ENCODE measurements at regions not wholly inside any gene's neighbourhood (a gene's known extent, or its start where the extent isn't known, plus 50 kb on each side); places are given as distances from the start of the nearest gene placed in this dataset.

DNA sequence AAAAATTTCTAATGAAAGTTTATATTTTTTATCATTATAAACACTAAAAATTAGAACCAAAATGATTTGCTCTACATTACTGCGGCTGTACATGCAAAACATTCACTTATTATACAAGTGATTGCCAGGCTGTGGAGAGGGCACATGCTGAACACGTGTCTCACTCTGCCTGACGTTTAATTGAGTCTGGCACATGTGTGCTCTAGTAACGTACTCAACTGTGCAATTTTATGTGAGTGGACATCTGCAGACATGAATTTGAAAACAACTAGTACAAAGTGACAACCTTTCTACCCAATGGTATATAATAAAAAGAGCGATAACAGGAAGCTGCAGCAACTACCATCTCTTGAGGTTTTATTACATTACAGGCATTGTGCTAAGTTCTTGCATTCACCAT, 341.4 kb downstream of the KLF12 start:
- Histone ChIP-seq H3K27me3 (ENCODE audit: control insufficient read depth, insufficient read depth, low read length) (no peaks in the 10 kb centered on the region), H3K4me1 (ENCODE audit: control insufficient read depth, insufficient read depth, low read length) (no peaks in the 10 kb centered on the region), H3K4me3 (ENCODE audit: low read length) (no peak overlapping the region), H3K36me3 (ENCODE audit: control insufficient read depth, insufficient read depth, low read length) (no peaks in the 10 kb centered on the region), H3K27ac (ENCODE audit: low read length) (no peak overlapping the region), H3K9me3 (ENCODE audit: control insufficient read depth, low read depth, low read length) (no peaks in the 10 kb centered on the region)
- no peak for DNase-seq
- 100% methylated on average over 1 of the region's 5 CpGs for WGBS (ENCODE audit: insufficient coverage, low lambda C conversion rate)

DNA sequence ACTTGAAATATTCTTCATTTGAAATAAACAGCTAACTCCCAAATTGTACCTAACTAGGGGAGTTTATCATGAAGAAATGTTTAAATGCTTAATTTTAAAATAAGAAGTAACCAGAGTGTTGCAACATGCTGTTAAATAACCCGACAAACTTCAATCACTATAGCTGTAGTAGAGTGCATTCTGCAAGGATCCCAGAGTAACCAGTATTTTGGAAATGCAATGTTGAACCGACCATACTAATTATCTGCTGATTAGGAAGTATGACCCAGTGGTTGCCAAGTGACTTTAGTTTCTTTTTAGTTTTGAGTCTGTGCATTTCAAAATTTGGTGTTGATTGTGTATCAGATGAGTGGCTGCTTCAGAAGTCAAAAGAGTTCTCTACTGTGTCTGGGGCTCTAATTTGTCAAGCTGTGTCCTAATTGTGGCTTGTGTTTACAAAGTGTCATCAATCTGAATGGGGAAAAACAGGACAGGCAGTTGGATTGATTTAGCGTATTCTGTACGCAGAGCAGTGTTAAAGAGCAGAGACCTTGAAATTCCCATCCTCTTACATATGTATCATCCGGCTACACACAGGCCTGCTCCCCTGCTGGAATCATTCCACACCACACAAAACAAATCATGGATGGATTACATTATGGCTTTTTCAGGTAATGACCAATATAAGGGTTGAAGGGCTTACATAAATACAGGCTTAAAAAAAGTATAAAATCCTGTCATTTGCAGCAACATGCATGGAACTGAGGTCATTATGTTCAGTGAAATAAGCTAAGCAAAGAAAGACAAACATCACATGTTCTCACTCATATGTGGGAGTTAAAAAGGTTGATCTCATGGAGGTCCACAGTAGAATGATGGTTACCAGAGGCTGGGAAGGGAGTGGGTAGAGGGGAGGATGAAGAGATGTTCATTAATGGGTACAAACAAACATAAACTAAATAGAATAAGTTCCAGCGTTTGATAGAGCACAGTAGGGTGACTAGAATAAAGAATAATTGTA, 351.5 kb downstream of the KLF12 start:
- Histone ChIP-seq H3K36me3 (ENCODE audit: control insufficient read depth, insufficient read depth, low read length) (no peaks in the 10 kb centered on the region), H3K9me3 (ENCODE audit: control insufficient read depth, low read depth, low read length) (no peaks in the 10 kb centered on the region), H3K4me3 (ENCODE audit: low read length) (no peak overlapping the region), H3K27me3 (ENCODE audit: control insufficient read depth, insufficient read depth, low read length) (no peaks in the 10 kb centered on the region), H3K27ac (ENCODE audit: low read length) (no peak overlapping the region), H3K4me1 (ENCODE audit: control insufficient read depth, insufficient read depth, low read length) (no peaks in the 10 kb centered on the region)
- DNase-seq = no peak
- 100% methylated on average over 2 of the region's 6 CpGs for WGBS (ENCODE audit: insufficient coverage, low lambda C conversion rate)

DNA sequence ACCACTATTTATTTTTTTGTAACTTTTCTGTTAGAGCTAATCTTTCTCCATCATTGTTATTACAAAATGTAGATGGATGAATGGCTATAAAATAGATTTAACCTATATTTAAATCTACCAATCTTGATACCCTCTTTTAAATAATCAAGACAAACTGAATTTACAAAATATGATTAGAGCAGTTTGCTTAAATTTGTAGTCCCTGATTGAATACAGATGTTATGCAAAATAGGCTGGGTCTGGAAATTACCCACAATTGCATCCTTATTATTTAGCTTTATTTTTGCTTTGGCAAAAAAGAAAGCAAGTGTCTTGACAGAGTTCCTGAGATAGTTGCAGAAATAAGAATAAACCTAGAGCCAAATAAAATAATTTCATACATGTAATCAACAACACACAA, 352.8 kb downstream of the KLF12 start:
- H3K9me3 ChIP-seq (ENCODE audit: control insufficient read depth, low read depth, low read length) = no peaks in the 10 kb centered on the region
- H3K4me3 ChIP-seq (ENCODE audit: low read length) = no peak overlapping the region
- no peaks in the 10 kb centered on the region for H3K27me3 ChIP-seq (ENCODE audit: control insufficient read depth, insufficient read depth, low read length)
- no peak for DNase-seq
- no peaks in the 10 kb centered on the region for H3K36me3 ChIP-seq (ENCODE audit: control insufficient read depth, insufficient read depth, low read length)
- no peaks in the 10 kb centered on the region for H3K4me1 ChIP-seq (ENCODE audit: control insufficient read depth, insufficient read depth, low read length)
- no peak overlapping the region for H3K27ac ChIP-seq (ENCODE audit: low read length)

DNA sequence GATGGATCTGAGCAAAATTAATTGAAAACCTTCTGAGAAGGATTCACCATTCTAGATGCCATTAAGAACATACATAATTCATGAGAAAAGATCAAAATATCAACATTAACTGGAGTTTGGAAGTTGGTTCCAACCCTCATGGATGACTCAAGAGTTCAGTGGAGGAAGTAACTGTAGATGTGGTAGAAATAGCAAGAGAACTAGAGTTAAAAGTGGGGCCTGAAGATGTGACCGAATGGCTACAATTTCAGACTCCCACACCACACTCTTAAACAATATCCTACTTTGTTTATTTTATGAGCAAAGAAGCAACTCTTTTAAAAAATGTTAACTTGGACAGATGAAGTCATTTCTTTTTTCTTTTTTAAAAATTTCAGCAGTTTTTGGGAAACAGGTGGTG, 354.3 kb downstream of the KLF12 start:
- Histone ChIP-seq H3K4me3 (ENCODE audit: low read length) (no peak overlapping the region), H3K4me1 (ENCODE audit: control insufficient read depth, insufficient read depth, low read length) (no peaks in the 10 kb centered on the region), H3K36me3 (ENCODE audit: control insufficient read depth, insufficient read depth, low read length) (no peaks in the 10 kb centered on the region), H3K9me3 (ENCODE audit: control insufficient read depth, low read depth, low read length) (no peaks in the 10 kb centered on the region), H3K27ac (ENCODE audit: low read length) (no peak overlapping the region), H3K27me3 (ENCODE audit: control insufficient read depth, insufficient read depth, low read length) (no peaks in the 10 kb centered on the region)
- DNase-seq = no peak
- no CpG with 5 or more reads among the region's 1 CpG for WGBS (ENCODE audit: insufficient coverage, low lambda C conversion rate)

DNA sequence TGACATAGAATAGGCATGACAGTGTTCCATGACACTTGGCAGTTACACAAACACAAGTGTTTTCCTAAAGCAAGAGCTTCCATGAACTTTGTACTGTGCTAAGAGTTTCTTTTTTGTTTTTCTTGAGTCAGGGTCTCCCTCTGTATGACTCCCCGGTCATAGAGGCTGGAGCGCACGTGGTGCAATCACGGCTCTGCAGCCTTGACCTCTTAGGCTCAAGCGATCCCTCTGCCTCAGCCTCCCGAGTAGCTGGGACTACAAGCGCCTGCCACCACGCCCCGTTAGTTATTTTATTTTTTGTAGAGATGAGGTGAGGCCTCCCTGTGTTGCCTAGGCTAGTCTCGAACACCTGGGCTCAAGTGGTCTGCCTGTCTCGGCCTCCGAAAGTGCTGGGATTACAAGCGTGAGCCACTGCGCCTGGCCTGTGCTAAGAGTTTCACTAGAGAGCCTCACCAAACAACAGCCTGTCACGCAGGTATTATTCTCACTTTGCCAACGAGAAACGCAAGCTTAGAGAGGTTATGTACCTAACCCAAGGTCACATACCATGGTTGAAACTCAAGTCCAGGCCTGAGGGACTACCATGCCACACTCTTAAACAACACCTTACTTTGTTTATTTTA, 355.9 kb downstream of the KLF12 start:
- Histone ChIP-seq H3K27ac (ENCODE audit: low read length) (no peak overlapping the region), H3K9me3 (ENCODE audit: control insufficient read depth, low read depth, low read length) (no peaks in the 10 kb centered on the region), H3K36me3 (ENCODE audit: control insufficient read depth, insufficient read depth, low read length) (no peaks in the 10 kb centered on the region), H3K4me1 (ENCODE audit: control insufficient read depth, insufficient read depth, low read length) (no peaks in the 10 kb centered on the region), H3K4me3 (ENCODE audit: low read length) (no peak overlapping the region), H3K27me3 (ENCODE audit: control insufficient read depth, insufficient read depth, low read length) (no peaks in the 10 kb centered on the region)
- DNase-seq = no peak
- WGBS (ENCODE audit: insufficient coverage, low lambda C conversion rate) = no CpG with 5 or more reads among the region's 17 CpGs

DNA sequence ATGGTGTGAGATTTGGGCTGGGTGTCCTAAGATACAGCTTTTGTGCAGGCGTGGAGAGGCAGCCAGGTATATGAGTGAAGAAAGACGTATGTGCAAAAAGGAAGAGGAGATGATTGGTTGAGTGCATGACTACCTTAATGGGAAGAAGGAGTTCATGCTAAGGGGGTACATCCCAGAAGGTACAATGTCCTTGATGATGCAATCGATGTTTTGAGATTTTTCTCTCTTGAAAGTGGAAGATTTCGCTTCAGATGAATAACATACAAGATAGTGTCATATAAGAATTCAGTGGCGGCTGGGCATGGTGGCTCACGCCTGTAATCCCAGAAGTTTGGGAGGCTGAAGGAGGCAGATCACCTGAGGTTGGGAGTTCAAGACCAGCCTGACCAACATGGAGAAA, 357.1 kb downstream of the KLF12 start:
- Histone ChIP-seq H3K9me3 (ENCODE audit: control insufficient read depth, low read depth, low read length) (no peaks in the 10 kb centered on the region), H3K4me3 (ENCODE audit: low read length) (no peak overlapping the region), H3K27ac (ENCODE audit: low read length) (no peak overlapping the region), H3K36me3 (ENCODE audit: control insufficient read depth, insufficient read depth, low read length) (no peaks in the 10 kb centered on the region), H3K27me3 (ENCODE audit: control insufficient read depth, insufficient read depth, low read length) (no peaks in the 10 kb centered on the region), H3K4me1 (ENCODE audit: control insufficient read depth, insufficient read depth, low read length) (no peaks in the 10 kb centered on the region)
- DNase-seq = no peak
- WGBS (ENCODE audit: insufficient coverage, low lambda C conversion rate) = 100% methylated on average over 2 of the region's 6 CpGs

DNA sequence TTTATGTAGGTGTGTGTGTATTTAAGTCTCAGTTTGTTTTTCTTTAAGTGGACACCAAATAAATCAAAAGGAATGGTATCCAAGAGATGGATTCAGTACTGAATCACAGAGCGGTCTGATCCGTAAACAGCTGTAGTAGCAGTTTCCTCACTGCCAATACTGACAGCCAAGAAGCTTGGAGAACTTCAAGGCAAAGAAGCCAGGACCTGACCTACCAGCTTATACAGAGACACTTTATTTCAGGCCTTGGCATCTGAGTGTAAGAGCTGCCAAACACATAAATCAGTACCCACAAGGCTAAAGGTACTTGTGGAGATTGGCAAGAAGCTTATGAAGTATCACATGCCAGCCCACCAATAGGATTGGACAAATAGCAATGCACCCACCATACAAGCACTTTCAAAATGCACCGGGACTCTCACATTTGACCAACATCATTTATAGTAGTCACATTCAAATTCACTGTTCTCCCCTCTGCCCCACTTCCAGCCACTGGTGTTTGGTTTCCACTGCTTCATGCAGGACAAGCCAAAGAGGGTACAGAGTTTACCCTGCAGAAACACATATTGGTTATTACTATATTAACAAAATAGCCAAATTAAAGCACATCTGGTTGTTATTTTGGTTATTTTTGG, 357.9 kb downstream of the KLF12 start:
- no CpG with 5 or more reads among the region's 3 CpGs for WGBS (ENCODE audit: insufficient coverage, low lambda C conversion rate)
- Histone ChIP-seq H3K36me3 (ENCODE audit: control insufficient read depth, insufficient read depth, low read length) (no peaks in the 10 kb centered on the region), H3K27me3 (ENCODE audit: control insufficient read depth, insufficient read depth, low read length) (no peaks in the 10 kb centered on the region), H3K9me3 (ENCODE audit: control insufficient read depth, low read depth, low read length) (no peaks in the 10 kb centered on the region), H3K27ac (ENCODE audit: low read length) (no peak overlapping the region), H3K4me1 (ENCODE audit: control insufficient read depth, insufficient read depth, low read length) (no peaks in the 10 kb centered on the region), H3K4me3 (ENCODE audit: low read length) (no peak overlapping the region)
- no peak for DNase-seq

DNA sequence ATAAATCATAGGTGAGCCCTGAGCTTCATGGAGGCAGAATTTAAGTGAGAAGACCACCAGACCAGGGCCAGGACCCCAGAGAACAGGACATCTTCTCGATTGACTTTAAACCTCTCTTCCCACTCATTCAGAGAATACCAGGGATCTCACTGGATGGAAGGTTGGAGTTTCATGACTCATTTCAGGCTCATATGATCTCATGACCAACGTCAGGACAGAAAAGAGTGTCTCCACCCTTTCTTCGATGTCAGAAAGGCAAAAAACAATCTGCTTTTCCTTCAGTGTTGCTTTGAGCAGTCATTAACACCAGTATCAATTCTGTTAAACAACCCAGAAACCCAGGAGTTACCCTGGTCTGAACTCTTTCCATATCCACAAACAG, 361.0 kb downstream of the KLF12 start:
- Histone ChIP-seq H3K4me3 (ENCODE audit: low read length) (no peak overlapping the region), H3K27me3 (ENCODE audit: control insufficient read depth, insufficient read depth, low read length) (no peaks in the 10 kb centered on the region), H3K9me3 (ENCODE audit: control insufficient read depth, low read depth, low read length) (no peaks in the 10 kb centered on the region), H3K4me1 (ENCODE audit: control insufficient read depth, insufficient read depth, low read length) (no peaks in the 10 kb centered on the region), H3K27ac (ENCODE audit: low read length) (no peak overlapping the region), H3K36me3 (ENCODE audit: control insufficient read depth, insufficient read depth, low read length) (no peaks in the 10 kb centered on the region)
- no CpG with 5 or more reads among the region's 3 CpGs for WGBS (ENCODE audit: insufficient coverage, low lambda C conversion rate)
- DNase-seq = no peak

DNA sequence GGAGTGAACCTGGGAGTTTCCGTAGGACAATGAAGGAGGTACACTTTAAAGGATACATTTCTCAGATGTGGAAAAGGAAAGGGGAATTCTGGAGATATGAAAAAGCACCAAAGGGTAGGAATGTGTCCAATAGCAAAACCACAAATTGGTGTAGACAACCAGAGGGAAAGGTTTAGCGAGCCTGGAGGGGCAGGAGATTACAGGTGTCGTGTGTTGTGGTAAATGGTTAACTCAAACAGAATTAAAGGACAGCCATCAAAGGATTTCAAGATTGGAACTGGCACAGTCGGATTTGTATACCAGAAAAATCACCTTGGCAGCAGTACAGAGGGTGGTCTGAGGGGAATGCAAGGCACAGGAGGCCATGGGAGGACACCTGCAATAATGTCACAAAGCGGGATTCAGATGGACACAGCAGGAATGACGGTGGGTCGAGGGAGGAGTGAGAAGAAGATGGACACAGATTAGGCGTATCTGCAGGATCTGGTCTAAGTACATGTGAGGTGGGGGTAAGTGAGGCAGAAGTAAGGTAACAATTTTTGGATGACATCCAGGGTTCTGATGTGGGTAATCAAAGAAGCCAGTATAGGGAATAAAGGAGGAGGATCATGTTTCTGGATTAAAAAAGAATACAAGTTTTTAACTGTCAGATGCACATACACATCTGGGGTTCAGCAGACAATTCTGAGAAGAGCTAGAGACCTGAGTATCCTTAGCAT, 361.6 kb downstream of the KLF12 start:
- WGBS (ENCODE audit: insufficient coverage, low lambda C conversion rate) = 65% methylated on average over 5 of the region's 8 CpGs
- no peak for DNase-seq
- no peaks in the 10 kb centered on the region for H3K27me3 ChIP-seq (ENCODE audit: control insufficient read depth, insufficient read depth, low read length)
- no peaks in the 10 kb centered on the region for H3K9me3 ChIP-seq (ENCODE audit: control insufficient read depth, low read depth, low read length)
- H3K4me1 ChIP-seq (ENCODE audit: control insufficient read depth, insufficient read depth, low read length) = peaks cover 1% of the 10 kb centered on the region
- H3K36me3 ChIP-seq (ENCODE audit: control insufficient read depth, insufficient read depth, low read length) = no peaks in the 10 kb centered on the region
- H3K27ac ChIP-seq (ENCODE audit: low read length) = no peak overlapping the region
- no peak overlapping the region for H3K4me3 ChIP-seq (ENCODE audit: low read length)

DNA sequence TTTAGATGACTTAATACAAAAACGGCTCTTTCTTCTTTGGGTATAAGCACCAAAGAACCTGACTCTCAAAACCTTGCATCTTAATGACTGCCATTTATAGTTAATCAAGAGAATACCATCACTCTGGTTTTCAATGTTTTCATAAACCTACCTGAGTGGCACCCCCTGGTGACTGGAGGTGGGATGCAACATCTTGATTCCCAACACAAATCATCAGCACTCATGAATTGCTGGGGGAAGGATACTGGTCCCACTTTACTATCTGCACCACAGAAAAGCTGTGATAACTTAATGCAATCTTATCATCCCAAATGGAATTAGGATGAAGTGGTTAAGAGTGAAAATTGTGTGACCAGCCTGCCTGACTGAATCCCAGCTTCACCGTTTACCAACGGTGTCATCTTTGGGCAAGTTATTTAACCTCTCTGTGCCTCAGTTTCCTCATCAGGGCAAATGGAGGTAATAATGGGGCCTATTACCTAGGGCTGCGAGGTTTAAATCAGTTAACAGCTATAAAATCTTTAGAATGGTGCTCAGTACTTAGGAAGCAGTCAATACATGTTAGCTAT, 366.4 kb downstream of the KLF12 start:
- no CpG with 5 or more reads among the region's 4 CpGs for WGBS (ENCODE audit: insufficient coverage, low lambda C conversion rate)
- H3K4me1 ChIP-seq (ENCODE audit: control insufficient read depth, insufficient read depth, low read length) = peaks cover 24% of the 10 kb centered on the region
- H3K9me3 ChIP-seq (ENCODE audit: control insufficient read depth, low read depth, low read length) = no peaks in the 10 kb centered on the region
- H3K27me3 ChIP-seq (ENCODE audit: control insufficient read depth, insufficient read depth, low read length) = no peaks in the 10 kb centered on the region
- no peaks in the 10 kb centered on the region for H3K36me3 ChIP-seq (ENCODE audit: control insufficient read depth, insufficient read depth, low read length)
- no peak for DNase-seq
- no peak overlapping the region for H3K4me3 ChIP-seq (ENCODE audit: low read length)
- H3K27ac ChIP-seq (ENCODE audit: low read length) = peak overlapping the region; percentile 43
